Prostate gland (tissue), 2 donors: ENCODE measurements at regions not wholly inside any gene's neighbourhood (a gene's known extent, or its start where the extent isn't known, plus 50 kb on each side); places are given as distances from the start of the nearest gene placed in this dataset.

ENCODE experiments used
- CTCF ChIP-seq, 4 experiments: fragments of 200-600 bp in 2 of 4; fragments of 450-650 bp in 2 of 4; sonication (generic) in 2 of 4; IDR thresholded peaks; 1 replicate in 3 of 4; 2 replicates in 1 of 4; pipeline ENCODE4 v1.5.1; 2016 to 2019; ENCODE audit warnings: antibody characterized with exemption in 4 of 4, mild to moderate bottlenecking in 2 of 4, moderate library complexity in 2 of 4
- POLR2A ChIP-seq: fragments of 450-650 bp; IDR thresholded peaks from one replicate; pipeline ENCODE4 v1.6.1; 2016; ENCODE audit warnings: antibody characterized with exemption, mild to moderate bottlenecking

GRCh38 chr5:124920909-124921666 lies 174.6 kb upstream of the ZNF608 start:
- TF ChIP-seq CTCF (IDR thresholded peaks at IDR 0.05) = no peak
- no peak for TF ChIP-seq POLR2A
